Caco-2 (cell line): ENCODE measurements at regions not wholly inside any gene's neighbourhood (a gene's known extent, or its start where the extent isn't known, plus 50 kb on each side); places are given as distances from the start of the nearest gene placed in this dataset.

Source experiments
- BruUV-seq: library from RNA; stranded (reverse); fragments of 400-500 nt; replicated peaks from 2 replicates; lab custom pipeline; 2021; lab: Mats Ljungman, UMichigan
- CTCF ChIA-PET: fragments of 300-600 bp; sonication (Branson Sonifier 250); formaldehyde crosslinking; loops from one replicate; lab custom pipeline; 2022; ENCODE audit warnings: antibody characterized with exemption; lab: Charles Lee
- POLR2A ChIA-PET: fragments of 300-600 bp; sonication (Branson Sonifier 250); formaldehyde crosslinking; loops from one replicate; lab custom pipeline; 2022; ENCODE audit warnings: antibody characterized with exemption; lab: Charles Lee
- DNase-seq, 2 experiments: peaks; one replicate each; pipeline versions ENCODE4 v3.0.0 to v3.0.0-alpha.2; 2020 to 2022
- H3K27me3 ChIP-seq: replicated peaks from 2 replicates; pipeline ENCODE4 v1.6.0; 2011; ENCODE audit warnings: low read length; ENCODE audit not compliant: control insufficient read depth, insufficient read depth
- H3K36me3 ChIP-seq: 2 replicates; pipeline ENCODE4 v1.5.1; 2011; ENCODE audit warnings: low read length; ENCODE audit not compliant: control insufficient read depth, insufficient read depth
- H3K4me1 ChIP-seq: fragments of 250-450 bp; sonication (Bioruptor Pico); 2 replicates; pipeline ENCODE4 v1.5.1; 2020; ENCODE audit warnings: mild to moderate bottlenecking
- H3K4me3 ChIP-seq: 2 replicates; pipeline ENCODE4 v1.5.1; 2011; ENCODE audit warnings: low read depth, mild to moderate bottlenecking, control low read depth, low read length
- H3K9me3 ChIP-seq: fragments of 250-450 bp; sonication (Bioruptor Pico); 2 replicates; pipeline ENCODE4 v1.5.1; 2020; ENCODE audit warnings: mild to moderate bottlenecking, moderate library complexity
- H3K27ac Mint-ChIP-seq: one replicate; pipeline ENCODE4 v1.8.0; 2022; ENCODE audit warnings: mixed read lengths; ENCODE audit not compliant: unreplicated experiment
- H3K27me3 Mint-ChIP-seq: one replicate; pipeline ENCODE4 v1.8.0; 2022; ENCODE audit warnings: mixed read lengths; ENCODE audit not compliant: insufficient read depth, unreplicated experiment
- H3K36me3 Mint-ChIP-seq: one replicate; pipeline ENCODE4 v1.8.0; 2022; ENCODE audit warnings: mild to moderate bottlenecking, mixed read lengths; ENCODE audit not compliant: insufficient read depth, unreplicated experiment
- H3K4me1 Mint-ChIP-seq: one replicate; pipeline ENCODE4 v1.8.0; 2022; ENCODE audit warnings: low read depth, mixed read lengths; ENCODE audit not compliant: unreplicated experiment
- H3K4me3 Mint-ChIP-seq: one replicate; pipeline ENCODE4 v1.8.0; 2022; ENCODE audit warnings: mild to moderate bottlenecking, moderate library complexity, mixed read lengths; ENCODE audit not compliant: unreplicated experiment
- H3K9me3 Mint-ChIP-seq: one replicate; pipeline ENCODE4 v1.8.0; 2022; ENCODE audit warnings: mixed read lengths; ENCODE audit not compliant: unreplicated experiment
- CTCF ChIP-seq, 2 experiments: fragments of 200-600 bp in 1 of 2; IDR thresholded peaks; 1 replicate in 1 of 2; 2 replicates in 1 of 2; pipeline versions ENCODE4 v1.5.1 to v1.8.0; 2011 to 2022; ENCODE audit warnings: antibody characterized with exemption in 1 of 2, control low read depth in 1 of 2, inconsistent platforms in 1 of 2, low read depth in 1 of 2, low read length in 1 of 2, mild to moderate bottlenecking in 1 of 2, moderate library complexity in 1 of 2; ENCODE audit not compliant: insufficient read depth in 1 of 2, severe bottlenecking in 1 of 2, unreplicated experiment in 1 of 2
- intact Hi-C: fragments of 100-400 bp; cut with micrococcal nuclease; formaldehyde crosslinking; loops from one replicate; pipeline ENCODE4 v1.10.0; 2022; ENCODE audit not compliant: unreplicated experiment

GRCh38 chr15:94047566-94047965 is 183.8 kb upstream of the MCTP2 start:
- Mint-ChIP-seq H3K4me3 (no peak overlapping the region), H3K36me3 (no peaks in the 10 kb centered on the region), H3K27me3 (no peaks in the 10 kb centered on the region), H3K4me1 (peaks cover 6% of the 10 kb centered on the region), H3K27ac (no peak overlapping the region), H3K9me3 (peaks cover 11% of the 10 kb centered on the region)
- Histone ChIP-seq H3K9me3 (no peaks in the 10 kb centered on the region), H3K27me3 (no peaks in the 10 kb centered on the region), H3K36me3 (no peaks in the 10 kb centered on the region; the same call in 1 of the 2 replicates), H3K4me3 (no peak overlapping the region), H3K4me1 (peaks cover 4% of the 10 kb centered on the region)
- intact Hi-C loops = no loop called here
- ChIA-PET POLR2A (no interaction called here), CTCF (no interaction called here)
- DNase-seq = no peak
- no peak for TF ChIP-seq CTCF (IDR thresholded peaks at IDR 0.05; ENCODE audit: insufficient read depth in 1 of 2, low read depth in 1 of 2, low read length in 1 of 2, severe bottlenecking in 1 of 2, unreplicated experiment in 1 of 2)
- no TSS peak for BruUV-seq

GRCh38 chr15:94042180-94042928 is 189.0 kb upstream of the MCTP2 start:
- CTCF ChIA-PET = no interaction called here
- no peaks in the 10 kb centered on the region for H3K27me3 Mint-ChIP-seq

GRCh38 chr15:94041746-94042145 is 189.6 kb upstream of the MCTP2 start:
- H3K9me3 ChIP-seq = peaks cover 3% of the 10 kb centered on the region; the same call in 1 of the 2 replicates
- Mint-ChIP-seq H3K36me3 (peaks cover 5% of the 10 kb centered on the region), H3K9me3 (peaks cover 21% of the 10 kb centered on the region), H3K4me3 (peak overlapping the region; percentile 12), H3K27me3 (no peaks in the 10 kb centered on the region), H3K4me1 (peaks cover 18% of the 10 kb centered on the region), H3K27ac (peak overlapping the region; percentile 90)
- H3K4me1 ChIP-seq = peaks cover 16% of the 10 kb centered on the region
- H3K36me3 ChIP-seq = no peaks in the 10 kb centered on the region; the same call in 1 of the 2 replicates
- no peak for TF ChIP-seq CTCF (IDR thresholded peaks at IDR 0.05; ENCODE audit: insufficient read depth in 1 of 2, low read depth in 1 of 2, low read length in 1 of 2, severe bottlenecking in 1 of 2, unreplicated experiment in 1 of 2)
- no peak for DNase-seq
- H3K4me3 ChIP-seq = no peak overlapping the region
- ChIA-PET CTCF (no interaction called here), POLR2A (no interaction called here)
- intact Hi-C loops = loop anchor here (1.0 kb wide), 1 partner anchor 69 kb away; no protein-coding TSS in a partner anchor
- H3K27me3 ChIP-seq = no peaks in the 10 kb centered on the region
- BruUV-seq = no TSS peak

More at GRCh38 chr15:94042180-94042928, 189.0 kb upstream of the MCTP2 start:
- TF ChIP-seq CTCF (IDR thresholded peaks at IDR 0.05; ENCODE audit: insufficient read depth in 1 of 2, low read depth in 1 of 2, low read length in 1 of 2, severe bottlenecking in 1 of 2, unreplicated experiment in 1 of 2) = no peak
- Mint-ChIP-seq H3K27ac (peak overlapping the region; percentile 90), H3K4me1 (peaks cover 18% of the 10 kb centered on the region), H3K9me3 (peaks cover 21% of the 10 kb centered on the region), H3K4me3 (peak overlapping the region; percentile 12), H3K36me3 (peaks cover 5% of the 10 kb centered on the region)
- no TSS peak for BruUV-seq
- H3K4me3 ChIP-seq = no peak overlapping the region
- intact Hi-C loops = loop anchor here (1.0 kb wide), 1 partner anchor 68 kb away; no protein-coding TSS in a partner anchor
- POLR2A ChIA-PET = no interaction called here
- peaks cover 16% of the 10 kb centered on the region for H3K4me1 ChIP-seq
- peak; percentile 42 to 59 for DNase-seq
- H3K9me3 ChIP-seq = peaks cover 3% of the 10 kb centered on the region; the same call in 1 of the 2 replicates
- no peaks in the 10 kb centered on the region; the same call in 1 of the 2 replicates for H3K36me3 ChIP-seq
- H3K27me3 ChIP-seq = no peaks in the 10 kb centered on the region
